HG03139 (cell line): ENCODE measurements at regions not wholly inside any gene's neighbourhood (a gene's known extent, or its start where the extent isn't known, plus 50 kb on each side); places are given as distances from the start of the nearest gene placed in this dataset.

ENCODE experiments used
- ATAC-seq: cut with Tn5 transposase; IDR thresholded peaks from one replicate; pipeline ENCODE4 v1.9.1; 2021; ENCODE audit not compliant: unreplicated experiment

GRCh38 chr4:1499465-1499864, 93.2 kb upstream of the NKX1-1 start:
- no peak for ATAC-seq

- ATAC-seq: no peak
These were observed 91.1 kb upstream of the NKX1-1 start for GRCh38 chr4:1497189-1497801.

GRCh38 chr4:1496116-1496642, 89.9 kb upstream of the NKX1-1 start:
- no peak for ATAC-seq

- no peak for ATAC-seq
These were observed 89.3 kb upstream of the NKX1-1 start for GRCh38 chr4:1495416-1496115.

GRCh38 chr4:1494416-1495315, 88.4 kb upstream of the NKX1-1 start:
- no peak for ATAC-seq

- ATAC-seq: no peak
These were observed 87.5 kb upstream of the NKX1-1 start for GRCh38 chr4:1493540-1494287.

- ATAC-seq: no peak
These were observed 86.7 kb upstream of the NKX1-1 start for GRCh38 chr4:1492651-1493539.

- ATAC-seq: no peak
These were observed 85.9 kb upstream of the NKX1-1 start for GRCh38 chr4:1492142-1492457.

GRCh38 chr4:1491328-1492141, 85.3 kb upstream of the NKX1-1 start:
- no peak for ATAC-seq

GRCh38 chr4:1490654-1491327, 84.5 kb upstream of the NKX1-1 start:
- ATAC-seq: no peak

- ATAC-seq: no peak
These were observed 83.9 kb upstream of the NKX1-1 start for GRCh38 chr4:1490011-1490653.

- no peak for ATAC-seq
These were observed 83.4 kb upstream of the NKX1-1 start for GRCh38 chr4:1489639-1489995.

- ATAC-seq: no peak
These were observed 82.8 kb upstream of the NKX1-1 start for GRCh38 chr4:1488831-1489638.

- ATAC-seq: no peak
These were observed 82.1 kb upstream of the NKX1-1 start for GRCh38 chr4:1488357-1488756.

- ATAC-seq: no peak
These were observed 81.5 kb upstream of the NKX1-1 start for GRCh38 chr4:1487761-1488160.

- ATAC-seq: no peak
These were observed 80.9 kb upstream of the NKX1-1 start for GRCh38 chr4:1487106-1487505.

- ATAC-seq: no peak
These were observed 79.0 kb upstream of the NKX1-1 start for GRCh38 chr4:1485280-1485679.
